ENCODE measurements at regions not wholly inside any gene's neighbourhood (a gene's known extent, or its start where the extent isn't known, plus 50 kb on each side); places are given as distances from the start of the nearest gene placed in this dataset.

DNA sequence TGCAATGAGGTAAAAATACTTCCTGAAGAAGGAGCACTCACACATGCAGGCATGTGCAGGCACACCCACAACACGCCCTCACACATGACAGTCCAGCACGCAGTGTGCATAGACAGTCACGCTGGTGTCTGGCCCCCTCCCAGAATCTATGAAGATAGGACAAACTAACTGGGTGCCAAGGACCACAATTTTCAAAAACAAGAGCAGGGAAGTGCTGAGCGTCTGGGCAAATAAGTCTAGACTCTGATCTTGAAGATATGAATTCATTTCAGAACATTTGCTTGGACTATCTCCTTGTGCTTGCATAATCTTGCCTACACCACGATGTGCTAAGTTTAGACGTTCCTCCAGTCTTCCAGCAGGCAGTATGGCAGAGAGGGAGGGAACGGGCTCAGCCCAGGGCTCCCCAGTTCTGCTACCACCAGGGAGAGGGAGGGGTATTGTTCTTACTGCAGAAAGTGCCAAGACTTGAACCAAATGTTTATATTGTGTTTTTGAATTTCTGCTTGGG, 276.5 kb upstream of the KLF6 start:
- no peak for DNase-seq

GRCh38 chr10:4059471-4060138, 274.6 kb upstream of the KLF6 start:
- no peak for DNase-seq

- DNase-seq = no peak
Observed at GRCh38 chr10:4058514-4059029, 273.6 kb upstream of the KLF6 start.

DNA sequence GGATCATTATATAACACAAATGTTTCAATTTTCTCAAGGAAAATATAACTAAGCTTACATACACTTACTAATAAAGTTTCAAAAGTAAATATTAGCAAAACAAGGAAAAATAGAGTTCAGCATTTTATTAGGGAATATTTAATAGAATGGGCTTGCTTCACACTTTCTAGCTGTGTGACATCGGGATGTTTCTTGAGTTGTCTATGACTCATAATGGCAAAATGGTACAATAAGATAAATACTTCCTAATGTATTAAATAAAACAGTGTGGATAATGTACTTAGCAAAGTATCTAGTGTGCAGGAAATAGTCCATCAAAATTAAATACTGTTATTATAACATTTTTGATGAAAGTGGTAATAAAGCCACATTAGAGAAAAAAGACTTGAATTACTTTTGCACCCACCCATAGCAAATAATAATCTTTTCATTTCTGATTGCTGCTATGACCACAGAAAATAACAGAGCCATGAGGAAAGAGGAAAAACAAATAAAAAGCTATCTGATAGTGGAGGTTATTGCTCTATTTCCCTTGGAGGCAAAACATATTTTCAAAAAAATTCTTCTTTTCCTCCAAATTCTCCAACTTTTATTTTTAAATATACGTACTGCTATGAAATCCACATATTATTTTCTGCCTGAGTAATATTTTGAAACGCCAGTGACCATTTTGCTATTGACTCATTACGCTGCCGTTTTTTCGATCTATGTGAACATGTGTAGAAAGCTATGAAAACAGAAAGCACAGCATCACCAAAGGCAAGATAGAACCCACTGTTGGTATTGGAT, 272.9 kb upstream of the KLF6 start:
- DNase-seq = no peak

GRCh38 chr10:4057021-4057420, 272.0 kb upstream of the KLF6 start:
- no peak for DNase-seq

DNA sequence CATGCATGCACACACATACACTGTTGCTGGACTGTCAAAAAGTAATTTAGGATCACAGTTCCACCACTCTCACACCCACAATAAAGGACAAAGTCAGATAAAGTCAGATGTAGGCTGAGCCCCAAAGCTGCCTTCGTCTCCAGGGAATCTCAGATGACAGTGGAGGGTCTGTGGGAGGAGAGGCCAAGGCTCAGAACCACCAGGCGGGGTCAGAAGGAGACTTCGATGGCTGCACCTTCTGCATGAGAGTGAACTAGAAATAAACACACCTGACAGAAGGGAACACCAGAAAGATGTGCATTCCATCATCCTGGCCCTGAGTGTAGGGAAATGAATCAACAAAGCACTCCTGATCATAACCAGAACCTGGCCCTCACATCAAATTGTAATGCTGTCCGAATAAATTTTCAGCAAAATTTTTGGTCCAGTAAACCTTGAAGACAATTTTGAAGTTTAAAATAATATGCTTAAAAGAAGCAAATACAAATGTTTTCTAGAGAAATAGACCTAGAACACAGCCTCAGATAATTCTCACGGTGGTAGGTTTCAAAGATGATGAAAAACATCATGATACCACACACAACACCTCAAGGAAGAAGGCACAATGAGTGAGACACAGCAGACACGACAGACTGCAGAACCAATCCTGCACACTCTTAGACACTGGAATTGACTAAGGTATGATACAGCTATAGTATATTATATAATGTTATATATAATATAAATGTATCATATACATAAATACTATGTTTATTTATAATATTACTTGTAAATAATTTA, 269.8 kb upstream of the KLF6 start:
- no peak for DNase-seq

DNA sequence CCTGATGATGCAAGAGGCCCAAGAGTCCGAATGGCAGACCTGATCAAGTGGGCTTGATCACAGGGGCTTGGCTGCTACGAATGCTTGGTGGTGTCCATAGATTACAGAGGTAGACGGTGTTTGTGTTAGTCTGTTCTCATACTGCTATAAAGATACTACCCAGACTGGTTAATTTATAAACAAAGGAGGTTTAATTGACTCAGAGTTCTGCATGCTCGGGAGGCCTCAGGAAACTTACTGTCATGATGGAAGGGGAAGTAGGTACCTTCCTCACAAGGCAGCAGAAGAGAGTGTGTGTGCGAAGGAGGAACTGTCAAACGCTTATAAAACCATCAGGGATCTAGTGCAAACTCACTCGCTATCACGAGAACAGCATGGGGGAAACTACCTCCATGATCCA, 268.9 kb upstream of the KLF6 start:
- DNase-seq = no peak

DNA sequence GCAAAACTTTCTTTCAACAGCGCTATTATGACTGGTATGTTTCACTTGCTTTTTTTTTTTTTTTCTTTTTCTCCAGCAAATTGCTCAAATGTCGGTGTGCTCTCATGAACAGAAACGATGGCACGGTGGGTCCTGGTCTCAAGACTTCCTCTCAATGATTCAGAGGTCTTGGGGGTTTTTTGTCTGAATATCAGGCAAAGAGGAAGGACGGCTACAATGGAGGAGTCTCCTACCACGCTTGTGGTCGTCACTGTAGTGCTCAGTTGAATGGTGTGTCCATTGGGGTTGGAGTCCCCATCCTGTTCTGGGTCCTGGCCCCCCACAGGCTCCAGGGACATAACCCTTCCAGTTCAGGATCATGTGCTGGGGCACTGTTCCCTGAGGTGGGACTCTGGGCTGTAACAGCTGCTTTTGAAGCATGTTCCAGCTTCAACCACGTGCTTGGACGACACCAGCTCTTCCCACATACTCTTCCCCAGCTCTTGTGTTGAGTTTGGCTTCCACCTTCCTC, 266.7 kb upstream of the KLF6 start:
- DNase-seq = no peak

- DNase-seq = no peak
Observed at GRCh38 chr10:4051011-4051640, 266.1 kb upstream of the KLF6 start.

GRCh38 chr10:4050061-4050460, 265.1 kb upstream of the KLF6 start:
- DNase-seq = no peak

GRCh38 chr10:4049348-4049747, 264.3 kb upstream of the KLF6 start:
- DNase-seq = no peak

DNA sequence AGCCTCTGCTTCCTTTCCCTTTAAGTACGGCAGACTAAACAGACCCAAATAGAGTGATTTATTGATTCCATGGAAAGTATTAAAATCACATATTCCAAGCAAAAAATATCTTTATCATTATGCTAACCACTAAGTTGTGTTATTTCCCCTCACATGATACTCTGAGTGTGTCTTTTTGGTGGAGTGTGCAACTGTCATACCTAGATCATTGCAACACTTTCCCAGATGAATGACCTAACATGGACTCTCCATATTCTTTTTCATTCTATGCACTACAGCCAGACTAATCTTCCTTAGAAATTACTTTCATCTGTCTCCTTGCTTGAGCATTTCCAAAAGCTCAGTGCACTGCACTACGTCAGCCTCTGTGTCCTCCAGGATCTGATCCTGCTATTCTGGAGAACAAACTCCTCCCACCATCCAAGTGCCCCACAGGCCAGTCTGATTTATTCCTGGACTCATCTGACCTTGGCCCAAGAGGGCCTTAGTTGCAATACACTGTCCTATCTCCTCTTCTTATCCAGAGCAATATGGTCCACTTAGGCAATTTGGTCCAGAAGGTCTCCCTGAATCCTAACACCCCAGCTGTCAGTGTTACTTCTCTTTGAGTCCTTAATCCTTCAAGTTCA, 263.3 kb upstream of the KLF6 start:
- no peak for DNase-seq

DNA sequence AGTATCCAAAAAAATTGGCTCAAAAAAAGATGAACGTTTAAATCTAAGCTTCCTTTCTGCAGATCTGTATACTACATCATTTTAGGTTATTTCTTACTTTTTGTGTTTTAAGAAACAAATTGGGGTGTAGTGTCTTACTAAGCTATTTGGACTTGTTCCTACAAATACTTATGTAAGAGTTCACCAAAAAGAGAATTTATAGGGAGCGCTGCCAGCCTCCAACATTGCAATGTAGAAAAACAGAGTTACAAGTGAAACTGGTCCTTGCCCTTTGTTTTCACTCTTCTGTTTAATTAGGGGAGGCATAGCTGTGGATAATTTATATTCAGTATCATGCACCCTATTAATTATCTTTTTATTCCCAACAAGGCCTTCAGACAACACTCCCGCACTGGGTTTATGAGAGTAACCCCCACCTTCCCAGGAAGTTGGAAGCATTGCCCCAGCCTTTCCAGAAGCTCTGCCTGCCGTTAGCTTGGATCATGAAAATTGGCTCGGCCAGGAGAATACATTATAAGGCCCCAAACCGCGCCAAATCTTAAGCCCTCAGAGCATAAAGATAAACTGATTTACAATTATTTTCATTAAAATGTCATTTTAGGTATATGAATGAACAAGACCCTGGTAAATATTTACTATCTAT, 261.8 kb upstream of the KLF6 start:
- no peak for DNase-seq

DNA sequence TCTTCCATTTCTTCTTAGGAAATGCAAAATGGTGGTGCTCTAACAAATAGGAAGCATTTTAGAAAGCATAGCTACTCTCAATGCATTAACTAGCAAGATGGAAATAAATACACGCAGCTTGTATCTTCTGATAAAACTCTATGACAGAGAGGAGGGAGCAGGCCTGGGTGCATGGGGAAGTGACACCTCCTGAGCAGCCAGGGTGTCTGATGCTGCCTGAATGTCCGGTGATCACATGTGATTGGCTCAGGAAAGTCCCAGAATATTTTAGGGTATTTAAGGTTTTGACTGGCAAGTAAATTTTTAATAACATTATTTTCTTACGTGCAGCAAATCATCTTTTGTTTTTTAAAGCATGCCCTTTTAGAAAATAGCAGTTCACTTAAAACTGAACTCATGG, 261.0 kb upstream of the KLF6 start:
- DNase-seq = no peak

DNA sequence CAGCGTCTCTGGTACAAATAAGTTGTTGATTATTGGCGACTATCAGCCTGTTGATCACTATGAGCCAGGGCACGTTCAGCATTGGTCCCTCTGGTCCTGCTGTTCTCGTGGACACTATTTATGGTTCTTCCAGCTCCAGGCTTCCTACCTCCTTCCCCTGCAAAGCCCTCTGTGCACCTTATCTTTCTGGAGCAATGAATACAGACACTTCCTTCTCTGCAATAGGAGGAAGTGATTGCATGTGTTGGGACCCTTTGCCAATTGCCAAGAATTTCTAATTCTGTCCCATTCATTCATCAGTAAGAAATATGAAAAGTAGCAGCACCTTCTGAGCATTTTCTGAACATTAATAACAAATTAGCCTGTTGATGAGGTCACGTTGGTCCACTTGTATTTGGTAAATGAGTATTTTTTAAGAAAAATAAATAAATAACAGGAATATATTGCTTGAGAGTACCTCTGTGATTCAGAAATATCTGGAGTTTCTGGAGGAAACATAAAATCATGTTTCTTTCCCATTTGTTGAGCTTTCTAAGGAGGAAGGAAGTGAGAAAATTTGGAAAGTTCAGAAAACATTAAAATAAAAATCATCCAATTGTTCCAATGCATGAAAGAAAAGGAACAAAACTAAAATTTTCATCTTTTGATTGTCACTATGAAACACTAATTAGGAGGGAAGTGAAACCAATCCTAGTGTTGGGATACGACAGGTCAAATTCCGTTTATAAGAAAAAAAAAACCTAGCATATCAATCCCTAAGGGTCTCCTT, 259.1 kb upstream of the KLF6 start:
- no peak for DNase-seq

DNA sequence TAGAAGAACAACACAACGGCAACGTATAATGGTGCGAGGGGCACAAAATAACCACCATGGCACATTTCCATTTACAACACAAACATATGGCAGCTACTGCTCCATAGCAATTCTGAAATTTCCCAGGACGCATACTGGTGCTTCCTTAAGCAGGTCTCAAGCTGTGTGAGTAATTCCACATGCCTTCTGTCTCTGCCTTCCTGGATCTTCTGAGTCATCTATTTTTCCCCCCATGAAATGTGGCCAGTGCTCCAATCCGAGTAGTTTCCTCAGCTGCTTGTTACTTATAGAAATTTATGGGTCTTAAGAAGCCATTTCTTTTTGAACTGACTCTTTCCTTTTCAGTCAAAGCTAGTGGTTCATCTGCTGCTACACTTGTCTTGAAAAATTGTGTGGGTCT, 256.6 kb upstream of the KLF6 start:
- no peak for DNase-seq

- no peak for DNase-seq
Observed at GRCh38 chr10:4038000-4038399, 253.0 kb upstream of the KLF6 start.

GRCh38 chr10:4035599-4035945, 250.6 kb upstream of the KLF6 start:
- no peak for DNase-seq

- DNase-seq = no peak
Observed at GRCh38 chr10:4034907-4035598, 250.0 kb upstream of the KLF6 start.

DNA sequence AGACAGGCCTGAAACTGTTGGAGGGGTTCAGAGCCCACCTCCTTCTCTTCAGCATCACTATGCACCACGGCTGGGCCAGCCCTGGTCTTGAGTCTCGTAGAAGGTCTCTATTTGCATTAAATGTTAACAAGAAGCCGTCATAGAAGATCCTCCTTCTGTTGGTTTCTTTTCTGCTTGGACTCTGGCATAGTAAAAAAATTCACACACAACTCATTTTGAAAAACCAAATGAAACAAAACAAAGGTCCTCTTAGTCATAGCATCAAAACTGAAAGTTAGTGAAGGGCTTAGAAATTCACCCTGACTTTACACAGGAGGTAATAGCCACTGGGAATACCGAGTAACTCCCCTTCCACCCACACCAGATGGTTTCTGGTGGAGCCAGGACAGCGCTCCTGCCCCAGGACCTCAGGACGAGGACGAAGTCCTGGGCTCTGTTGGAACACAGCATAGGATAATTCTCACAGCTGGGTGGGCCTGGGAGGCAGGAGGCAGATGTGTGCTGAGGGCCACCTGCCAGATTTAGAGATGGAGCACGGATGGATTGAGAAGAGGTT, 248.4 kb upstream of the KLF6 start:
- DNase-seq = no peak
